Stimulated activated CD4-positive, alpha-beta T cell treated with anti-CD3 and anti-CD28 coated beads, Interleukin-1b, Interleukin-23, amount 100 ng/mL, for 24 hours (primary cell): ENCODE measurements at regions not wholly inside any gene's neighbourhood (a gene's known extent, or its start where the extent isn't known, plus 50 kb on each side); places are given as distances from the start of the nearest gene placed in this dataset.
"Not testable (repeated sequence)": the region's sequence is repeated elsewhere in the genome, so short reads cannot be mapped to it uniquely, and the experiment has no call there.

Experiments used
- DNase-seq, 4 experiments: peaks; one replicate each; pipeline ENCODE4 v3.0.0-alpha.2; 2020; ENCODE audit warnings: low read depth in 4 of 4, low spot score in 1 of 4

- no peak for DNase-seq
Observed at GRCh38 chr22:47625531-47626427, 863.3 kb downstream of the TBC1D22A start.

GRCh38 chr22:47625013-47625385, 862.5 kb downstream of the TBC1D22A start:
- no peak for DNase-seq

- DNase-seq: no peak
Observed at GRCh38 chr22:47624252-47625012, 862.0 kb downstream of the TBC1D22A start.

- no peak for DNase-seq
Observed at GRCh38 chr22:47623763-47624148, 861.3 kb downstream of the TBC1D22A start.

GRCh38 chr22:47623066-47623762, 860.8 kb downstream of the TBC1D22A start:
- DNase-seq: no peak

- no peak for DNase-seq
Observed at GRCh38 chr22:47622541-47622940, 860.1 kb downstream of the TBC1D22A start.

- no peak for DNase-seq
Observed at GRCh38 chr22:47621253-47621652, 858.8 kb downstream of the TBC1D22A start.

- no peak for DNase-seq
Observed at GRCh38 chr22:47620391-47620790, 857.9 kb downstream of the TBC1D22A start.

- DNase-seq: no peak
Observed at GRCh38 chr22:47619631-47620030, 857.2 kb downstream of the TBC1D22A start.

- DNase-seq: no peak
Observed at GRCh38 chr22:47618180-47619010, 855.9 kb downstream of the TBC1D22A start.

- DNase-seq: no peak
Observed at GRCh38 chr22:47617186-47617585, 854.7 kb downstream of the TBC1D22A start.

GRCh38 chr22:47616396-47617020, 854.1 kb downstream of the TBC1D22A start:
- no peak for DNase-seq

GRCh38 chr22:47615051-47615450, 852.6 kb downstream of the TBC1D22A start:
- no peak for DNase-seq

GRCh38 chr22:47613606-47614350, 851.3 kb downstream of the TBC1D22A start:
- no peak for DNase-seq

GRCh38 chr22:47613181-47613580, 850.7 kb downstream of the TBC1D22A start:
- not testable (repeated sequence) for DNase-seq

- no peak for DNase-seq
Observed at GRCh38 chr22:47612311-47612910, 850.0 kb downstream of the TBC1D22A start.

- DNase-seq: no peak
Observed at GRCh38 chr22:47610764-47611163, 848.3 kb downstream of the TBC1D22A start.

- no peak for DNase-seq
Observed at GRCh38 chr22:47610281-47610680, 847.8 kb downstream of the TBC1D22A start.

- no peak for DNase-seq
Observed at GRCh38 chr22:47609653-47610052, 847.2 kb downstream of the TBC1D22A start.
